Mucosa of descending colon (tissue), 3 donors: ENCODE measurements at regions not wholly inside any gene's neighbourhood (a gene's known extent, or its start where the extent isn't known, plus 50 kb on each side); places are given as distances from the start of the nearest gene placed in this dataset.

Source experiments
- ATAC-seq: fragments of 200-7000 bp; cut with Tn5 transposase; one replicate; pipeline ENCODE4 v1.9.1; 2020; ENCODE audit warnings: mild to moderate bottlenecking, moderate library complexity
- DNase-seq, 3 donors: peaks; one replicate each; pipeline ENCODE4 v3.0.0-alpha.2; 2020
- H3K36me3 ChIP-seq: fragments of 200-600 bp; one replicate; pipeline ENCODE4 v1.8.0; 2021; ENCODE audit warnings: low read depth, mild to moderate bottlenecking
- H3K4me1 ChIP-seq: fragments of 200-600 bp; one replicate; pipeline ENCODE4 v1.8.0; 2021; ENCODE audit warnings: low read depth, mild to moderate bottlenecking
- H3K4me3 ChIP-seq: fragments of 200-600 bp; one replicate; pipeline ENCODE4 v1.8.0; 2021; ENCODE audit warnings: mild to moderate bottlenecking
- H3K9me3 ChIP-seq: fragments of 200-600 bp; one replicate; pipeline ENCODE4 v1.8.0; 2021; ENCODE audit warnings: mild to moderate bottlenecking
- intact Hi-C, 2 donors: fragments of 100-400 bp; cut with DNase I in 1 of 2; cut with micrococcal nuclease in 1 of 2; formaldehyde crosslinking; loops; one replicate each; pipeline versions ENCODE4 v1.11.0 to v1.11.1; 2022; cut with DNase I, micrococcal nuclease
- TF ChIP-seq, protein P1 (sequence below): fragments of 200-600 bp; IDR thresholded peaks from one replicate; pipeline ENCODE4 v1.8.0; 2022; ENCODE audit warnings: antibody characterized with exemption, mild to moderate bottlenecking
- donor health status: DM: no; HTN: no; CAD: no; lungs with moderate emphysema.
- donor health status: DM: no; HTN: no; CAD: no.
- donor health status: DM: no; HTN: yes; CAD: no.

DNA sequence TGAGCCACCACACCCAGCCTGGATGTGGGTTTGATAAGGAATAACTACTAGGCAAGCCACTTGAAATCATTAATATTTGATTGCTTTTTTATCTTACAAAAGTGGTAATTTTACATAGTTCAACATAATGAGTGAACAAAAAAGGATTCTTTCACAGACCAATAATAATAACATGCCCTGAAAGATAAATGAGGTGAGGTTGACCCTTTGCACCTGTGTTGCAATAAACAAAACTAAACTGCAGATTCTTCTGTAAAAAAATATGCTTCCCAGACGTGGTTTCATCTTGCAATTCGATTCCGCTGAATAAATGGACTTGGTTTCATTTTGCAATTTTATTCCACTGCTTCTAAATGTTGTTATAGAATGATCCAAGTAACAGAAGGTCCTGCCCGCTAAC, 1514.9 kb upstream of the TMEM132C start:
- no peak for DNase-seq
- Histone ChIP-seq H3K36me3 (no peaks in the 10 kb centered on the region), H3K9me3 (no peaks in the 10 kb centered on the region), H3K4me1 (no peaks in the 10 kb centered on the region), H3K4me3 (no peak overlapping the region)
- TF ChIP-seq, protein P1, sequence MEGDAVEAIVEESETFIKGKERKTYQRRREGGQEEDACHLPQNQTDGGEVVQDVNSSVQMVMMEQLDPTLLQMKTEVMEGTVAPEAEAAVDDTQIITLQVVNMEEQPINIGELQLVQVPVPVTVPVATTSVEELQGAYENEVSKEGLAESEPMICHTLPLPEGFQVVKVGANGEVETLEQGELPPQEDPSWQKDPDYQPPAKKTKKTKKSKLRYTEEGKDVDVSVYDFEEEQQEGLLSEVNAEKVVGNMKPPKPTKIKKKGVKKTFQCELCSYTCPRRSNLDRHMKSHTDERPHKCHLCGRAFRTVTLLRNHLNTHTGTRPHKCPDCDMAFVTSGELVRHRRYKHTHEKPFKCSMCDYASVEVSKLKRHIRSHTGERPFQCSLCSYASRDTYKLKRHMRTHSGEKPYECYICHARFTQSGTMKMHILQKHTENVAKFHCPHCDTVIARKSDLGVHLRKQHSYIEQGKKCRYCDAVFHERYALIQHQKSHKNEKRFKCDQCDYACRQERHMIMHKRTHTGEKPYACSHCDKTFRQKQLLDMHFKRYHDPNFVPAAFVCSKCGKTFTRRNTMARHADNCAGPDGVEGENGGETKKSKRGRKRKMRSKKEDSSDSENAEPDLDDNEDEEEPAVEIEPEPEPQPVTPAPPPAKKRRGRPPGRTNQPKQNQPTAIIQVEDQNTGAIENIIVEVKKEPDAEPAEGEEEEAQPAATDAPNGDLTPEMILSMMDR = no peak
- intact Hi-C loops = no loop called here
- no peak for ATAC-seq

DNA sequence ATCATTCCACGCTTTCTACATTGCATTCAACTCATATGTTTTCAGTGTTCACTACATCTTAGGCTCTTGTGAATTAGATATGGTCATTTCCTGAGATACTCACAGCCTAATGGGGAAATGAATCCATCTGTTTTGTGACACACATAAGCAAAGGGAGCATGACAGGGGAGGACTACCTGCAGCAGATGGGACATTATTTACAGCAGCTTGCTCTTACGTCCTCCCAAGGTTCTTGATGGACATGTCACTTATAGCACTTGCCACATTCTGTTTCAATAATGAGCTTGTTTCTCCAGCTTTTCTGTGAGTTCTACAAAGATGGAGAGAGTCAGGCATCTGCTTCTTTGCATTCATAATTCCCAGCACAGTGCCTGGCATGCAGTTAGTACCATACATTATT, 1509.6 kb upstream of the TMEM132C start:
- intact Hi-C loops = no loop called here
- DNase-seq (no peak), ATAC-seq (no peak)
- TF ChIP-seq, protein P1 = no peak
- H3K4me1 ChIP-seq = no peaks in the 10 kb centered on the region
- peaks cover 7% of the 10 kb centered on the region for H3K9me3 ChIP-seq
- no peak overlapping the region for H3K4me3 ChIP-seq
- H3K36me3 ChIP-seq = no peaks in the 10 kb centered on the region

DNA sequence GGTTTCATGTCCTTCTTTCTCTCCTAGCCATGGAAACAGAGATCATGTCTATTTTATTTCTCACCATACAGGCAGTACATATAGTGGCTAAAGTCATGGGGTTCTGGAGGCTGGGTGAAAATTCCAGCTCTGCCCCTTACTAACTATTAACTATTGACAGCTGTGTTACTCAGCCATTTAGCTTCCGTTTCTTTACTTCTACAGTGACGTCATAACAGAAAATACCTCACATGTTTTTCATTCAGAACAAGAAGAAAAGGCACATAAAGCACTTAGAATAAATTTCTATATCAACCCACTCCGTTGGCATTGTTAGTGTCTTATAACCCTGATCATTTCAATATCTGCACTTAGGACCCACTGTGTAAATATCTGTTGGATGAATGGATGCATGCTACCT, 1506.9 kb upstream of the TMEM132C start:
- no peak overlapping the region for H3K4me3 ChIP-seq
- no peak for DNase-seq
- intact Hi-C loops = no loop called here
- TF ChIP-seq, protein P1 = no peak
- H3K36me3 ChIP-seq = no peaks in the 10 kb centered on the region
- peaks cover 33% of the 10 kb centered on the region for H3K9me3 ChIP-seq
- no peak for ATAC-seq
- no peaks in the 10 kb centered on the region for H3K4me1 ChIP-seq

DNA sequence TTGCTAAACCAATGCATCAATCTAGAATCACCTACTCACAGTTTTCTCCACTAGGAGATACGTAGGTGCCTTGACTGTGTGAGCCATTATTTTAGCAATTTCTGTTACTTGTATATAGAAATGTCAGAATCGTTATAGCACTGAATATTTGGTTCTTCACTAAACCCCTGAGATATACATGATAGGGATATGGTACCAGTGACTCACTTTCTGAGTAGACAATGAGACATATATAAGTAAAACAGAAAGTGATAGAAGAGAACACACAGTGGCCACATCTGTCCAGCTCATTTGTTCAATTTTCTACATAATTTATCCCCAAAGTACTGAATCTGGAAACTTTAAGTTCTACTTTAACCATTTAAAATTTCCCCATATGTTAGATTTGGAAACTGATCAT, 1505.5 kb upstream of the TMEM132C start:
- intact Hi-C loops = no loop called here
- TF ChIP-seq, protein P1 = no peak
- DNase-seq (no peak), ATAC-seq (no peak)
- Histone ChIP-seq H3K4me1 (no peaks in the 10 kb centered on the region), H3K36me3 (no peaks in the 10 kb centered on the region), H3K4me3 (no peak overlapping the region), H3K9me3 (peaks cover 36% of the 10 kb centered on the region)

DNA sequence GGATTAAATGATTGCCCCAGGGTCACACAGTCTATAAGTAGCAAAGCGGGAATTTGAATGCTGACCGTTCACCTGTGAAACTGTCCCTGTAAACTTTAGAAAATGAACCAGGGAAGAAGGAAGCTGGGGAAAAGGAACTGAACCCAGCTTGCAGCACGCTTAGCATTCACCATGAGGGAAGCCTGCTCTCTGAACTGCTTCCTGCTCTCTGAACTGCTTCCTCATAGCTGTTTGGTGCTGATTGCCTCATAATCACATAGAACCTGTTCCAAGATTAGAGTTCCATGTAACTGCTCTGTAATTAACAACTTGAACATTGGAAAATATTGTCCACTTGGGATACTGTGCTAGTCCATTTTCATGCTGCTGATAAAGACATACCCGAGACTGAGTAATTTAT, 1504.8 kb upstream of the TMEM132C start:
- intact Hi-C loops = no loop called here
- Histone ChIP-seq H3K4me3 (no peak overlapping the region), H3K36me3 (no peaks in the 10 kb centered on the region), H3K9me3 (peaks cover 43% of the 10 kb centered on the region), H3K4me1 (no peaks in the 10 kb centered on the region)
- DNase-seq = no peak
- TF ChIP-seq, protein P1 = no peak
- ATAC-seq = no peak

DNA sequence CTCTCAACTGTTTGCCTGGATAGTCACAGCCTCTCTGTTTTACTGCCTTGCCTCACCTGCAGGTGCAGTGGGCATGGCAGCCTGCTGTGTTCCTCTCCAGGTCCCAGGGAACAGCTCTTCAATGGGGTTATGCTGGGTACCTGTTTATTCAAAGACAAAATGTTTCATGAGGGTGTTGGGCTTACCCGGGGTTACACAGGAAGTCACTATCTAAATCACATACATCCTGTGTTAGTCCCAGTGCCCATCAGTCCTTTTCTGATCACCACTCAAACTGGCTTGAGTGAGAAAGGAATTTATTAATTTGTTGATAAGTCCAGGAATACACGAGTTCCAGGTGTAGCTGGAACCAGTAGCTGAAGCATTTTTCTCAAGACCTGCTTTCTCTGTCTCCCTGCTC, 1503.6 kb upstream of the TMEM132C start:
- H3K4me3 ChIP-seq = no peak overlapping the region
- no peak for DNase-seq
- H3K9me3 ChIP-seq = peaks cover 50% of the 10 kb centered on the region
- ATAC-seq = no peak
- TF ChIP-seq, protein P1 = no peak
- no peaks in the 10 kb centered on the region for H3K4me1 ChIP-seq
- intact Hi-C loops = no loop called here
- H3K36me3 ChIP-seq = no peaks in the 10 kb centered on the region
